ENCODE measurements at regions not wholly inside any gene's neighbourhood (a gene's known extent, or its start where the extent isn't known, plus 50 kb on each side); places are given as distances from the start of the nearest gene placed in this dataset.

DNA sequence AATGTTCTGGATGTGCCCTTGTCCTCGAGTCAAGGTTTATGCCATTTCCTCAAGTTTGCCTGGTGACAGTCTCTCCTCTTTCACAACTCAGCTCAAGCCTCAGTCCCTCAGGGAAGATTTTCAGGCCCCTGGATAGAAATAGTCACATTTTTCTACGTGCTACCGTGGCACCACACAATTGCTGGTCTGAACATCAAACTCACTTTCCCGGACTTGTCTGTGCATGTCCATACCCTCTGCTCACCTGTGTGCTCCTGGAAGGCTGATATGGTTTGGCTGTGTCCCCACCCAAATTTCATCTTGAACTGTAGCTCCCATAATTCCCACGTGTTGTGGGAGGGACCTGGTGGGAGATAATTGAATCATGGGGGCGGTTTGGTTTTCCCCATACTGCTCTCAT is 129.7 kb downstream of the HS3ST1 start:
- ChIA-PET CTCF (no interaction called here), POLR2A (no interaction called here)
- DNase-seq (ENCODE audit: extremely low spot score) = no peak
- TF ChIP-seq ELF4 (IDR thresholded peaks at IDR 0.05) = no peak
- no peak for TF ChIP-seq ARNT (IDR thresholded peaks at IDR 0.05)
- no peak for TF ChIP-seq TARDBP (IDR thresholded peaks at IDR 0.05)
- no peak for TF ChIP-seq ZNF384 (IDR thresholded peaks at IDR 0.05)
- TF ChIP-seq L3MBTL2 (conservative IDR thresholded peaks at IDR 0.05) = no peak
- TF ChIP-seq BHLHE40 (IDR thresholded peaks at IDR 0.05; ENCODE audit: borderline replicate concordance) = no peak
- TF ChIP-seq NFRKB (IDR thresholded peaks at IDR 0.05) = no peak

DNA sequence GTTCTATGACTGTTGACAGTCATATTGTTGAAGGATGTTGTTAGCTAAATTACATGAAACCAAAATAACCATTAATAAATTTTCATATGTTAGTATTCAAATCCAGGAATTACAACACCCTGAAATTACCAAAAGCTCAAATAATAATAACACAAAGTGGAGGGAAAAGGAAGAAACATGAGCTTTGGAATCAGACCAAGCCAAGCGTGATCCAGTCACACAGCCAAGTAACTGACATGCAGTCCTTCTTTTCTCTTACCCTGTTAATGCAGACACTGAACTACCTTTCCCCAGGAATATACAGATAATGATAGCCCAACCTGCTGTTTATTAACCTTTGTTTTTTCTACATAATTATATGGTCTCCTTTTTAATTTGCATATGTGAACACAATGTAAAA is 130.2 kb downstream of the HS3ST1 start:
- POLR2A ChIA-PET = no interaction called here
- no peak for TF ChIP-seq ZNF384 (IDR thresholded peaks at IDR 0.05)
- TF ChIP-seq HDGF (IDR thresholded peaks at IDR 0.05; ENCODE audit: borderline replicate concordance) = no peak
- TF ChIP-seq TARDBP (IDR thresholded peaks at IDR 0.05) = no peak
- no peak for TF ChIP-seq L3MBTL2 (conservative IDR thresholded peaks at IDR 0.05)
- TF ChIP-seq, protein P1, sequence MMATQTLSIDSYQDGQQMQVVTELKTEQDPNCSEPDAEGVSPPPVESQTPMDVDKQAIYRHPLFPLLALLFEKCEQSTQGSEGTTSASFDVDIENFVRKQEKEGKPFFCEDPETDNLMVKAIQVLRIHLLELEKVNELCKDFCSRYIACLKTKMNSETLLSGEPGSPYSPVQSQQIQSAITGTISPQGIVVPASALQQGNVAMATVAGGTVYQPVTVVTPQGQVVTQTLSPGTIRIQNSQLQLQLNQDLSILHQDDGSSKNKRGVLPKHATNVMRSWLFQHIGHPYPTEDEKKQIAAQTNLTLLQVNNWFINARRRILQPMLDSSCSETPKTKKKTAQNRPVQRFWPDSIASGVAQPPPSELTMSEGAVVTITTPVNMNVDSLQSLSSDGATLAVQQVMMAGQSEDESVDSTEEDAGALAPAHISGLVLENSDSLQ (IDR thresholded peaks at IDR 0.05) = no peak
- no peak for TF ChIP-seq BHLHE40 (IDR thresholded peaks at IDR 0.05; ENCODE audit: borderline replicate concordance)
- no peak for TF ChIP-seq SP1 (IDR thresholded peaks at IDR 0.05)
- TF ChIP-seq LEF1 (IDR thresholded peaks at IDR 0.05; ENCODE audit: borderline replicate concordance) = no peak
- no peak for TF ChIP-seq CTBP1 (IDR thresholded peaks at IDR 0.05; ENCODE audit: borderline replicate concordance)
- no peak for TF ChIP-seq FOXK2 (IDR thresholded peaks at IDR 0.05)
- no peak for TF ChIP-seq SUZ12 (IDR thresholded peaks at IDR 0.05)
- no peak for TF ChIP-seq ARNT (IDR thresholded peaks at IDR 0.05)
- DNase-seq (ENCODE audit: extremely low spot score) = no peak
- CTCF ChIA-PET = no interaction called here

DNA sequence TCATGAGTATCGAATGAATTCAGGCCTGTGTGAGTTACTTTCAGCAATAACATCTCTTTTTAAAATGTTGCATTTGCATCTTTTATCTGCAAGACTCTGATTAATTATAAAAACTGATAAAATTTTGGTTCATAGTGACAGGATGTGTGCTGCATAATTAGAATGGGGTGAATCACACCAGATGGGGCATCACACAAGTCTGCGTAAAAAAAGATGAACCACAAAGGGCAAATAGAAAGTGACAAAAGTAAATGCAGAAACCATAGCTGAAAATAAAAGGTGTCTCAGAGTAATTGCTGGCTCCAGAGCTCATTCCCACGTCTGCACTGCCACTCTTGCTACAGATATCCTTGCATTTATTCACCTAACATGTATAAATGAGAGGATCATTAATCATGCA is 131.1 kb downstream of the HS3ST1 start:
- CTCF ChIA-PET = no interaction called here
- DNase-seq (ENCODE audit: extremely low spot score) = no peak
- TF ChIP-seq FOXK2 (IDR thresholded peaks at IDR 0.05) (no peak), ZNF384 (IDR thresholded peaks at IDR 0.05) (no peak), BHLHE40 (IDR thresholded peaks at IDR 0.05; ENCODE audit: borderline replicate concordance) (no peak), NFRKB (IDR thresholded peaks at IDR 0.05) (no peak), SUZ12 (IDR thresholded peaks at IDR 0.05) (no peak), HDGF (IDR thresholded peaks at IDR 0.05; ENCODE audit: borderline replicate concordance) (no peak), CTBP1 (IDR thresholded peaks at IDR 0.05; ENCODE audit: borderline replicate concordance) (no peak), SP1 (IDR thresholded peaks at IDR 0.05) (no peak), LEF1 (IDR thresholded peaks at IDR 0.05; ENCODE audit: borderline replicate concordance) (no peak), TARDBP (IDR thresholded peaks at IDR 0.05) (no peak), L3MBTL2 (conservative IDR thresholded peaks at IDR 0.05) (no peak), ARNT (IDR thresholded peaks at IDR 0.05) (no peak)
- TF ChIP-seq, protein P1 (IDR thresholded peaks at IDR 0.05) = no peak
- POLR2A ChIA-PET = no interaction called here

DNA sequence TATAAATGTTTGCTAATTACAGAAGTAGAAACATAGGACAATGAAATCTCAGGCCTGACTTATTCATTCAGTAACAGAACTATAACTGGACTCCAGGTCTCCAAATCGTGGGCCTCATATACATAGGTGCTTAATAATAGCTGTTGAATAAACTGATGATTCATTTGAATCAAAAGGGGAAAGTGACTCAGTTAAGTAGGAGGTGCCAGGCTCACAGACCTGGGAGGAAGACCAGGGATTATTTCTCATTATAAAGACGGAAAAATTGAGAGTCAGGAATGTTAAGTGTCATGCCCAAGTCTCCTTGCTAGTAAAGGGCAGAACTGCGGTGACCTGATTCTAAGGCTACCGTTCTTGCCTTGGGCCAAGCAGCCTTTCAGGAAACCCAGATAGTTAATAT is 131.5 kb downstream of the HS3ST1 start:
- CTCF ChIA-PET = no interaction called here
- POLR2A ChIA-PET = no interaction called here
- DNase-seq (ENCODE audit: extremely low spot score) = no peak
- no peak for TF ChIP-seq BHLHE40 (IDR thresholded peaks at IDR 0.05; ENCODE audit: borderline replicate concordance)
- TF ChIP-seq, protein P1 (IDR thresholded peaks at IDR 0.05) = no peak
- no peak for TF ChIP-seq SUZ12 (IDR thresholded peaks at IDR 0.05)
- no peak for TF ChIP-seq FOXK2 (IDR thresholded peaks at IDR 0.05)
- no peak for TF ChIP-seq SP1 (IDR thresholded peaks at IDR 0.05)
- no peak for TF ChIP-seq FOXM1 (IDR thresholded peaks at IDR 0.05; ENCODE audit: borderline replicate concordance)
- no peak for TF ChIP-seq LEF1 (IDR thresholded peaks at IDR 0.05; ENCODE audit: borderline replicate concordance)
- TF ChIP-seq ARNT (IDR thresholded peaks at IDR 0.05) = no peak
- TF ChIP-seq ELF4 (IDR thresholded peaks at IDR 0.05) = no peak
- TF ChIP-seq L3MBTL2 (conservative IDR thresholded peaks at IDR 0.05) = no peak
- no peak for TF ChIP-seq HDGF (IDR thresholded peaks at IDR 0.05; ENCODE audit: borderline replicate concordance)
- no peak for TF ChIP-seq NFRKB (IDR thresholded peaks at IDR 0.05)
- TF ChIP-seq ZNF384 (IDR thresholded peaks at IDR 0.05) = no peak
- no peak for TF ChIP-seq FOXA1 (IDR thresholded peaks at IDR 0.05)
- no peak for TF ChIP-seq TARDBP (IDR thresholded peaks at IDR 0.05)
- no peak for TF ChIP-seq CTBP1 (IDR thresholded peaks at IDR 0.05; ENCODE audit: borderline replicate concordance)

DNA sequence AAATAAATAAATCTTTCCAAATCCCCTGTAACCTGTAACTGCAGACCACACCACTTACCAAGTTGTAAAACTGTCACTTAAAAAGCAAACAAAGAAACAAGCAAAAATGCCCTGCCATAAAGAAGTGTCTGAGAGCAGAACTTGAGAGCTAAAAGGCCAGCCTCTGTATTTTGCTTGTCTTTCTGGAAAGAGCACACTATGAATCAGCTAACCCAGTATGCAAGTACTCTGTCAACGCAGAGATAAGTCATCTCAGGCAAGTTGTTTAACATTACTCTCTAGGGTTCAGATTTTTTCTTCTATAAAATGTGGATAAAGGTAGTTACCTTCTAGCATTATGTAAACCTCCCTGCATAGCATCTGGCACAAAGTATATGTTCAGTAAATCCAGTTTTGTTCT is 134.8 kb downstream of the HS3ST1 start:
- ChIA-PET POLR2A (no interaction called here), CTCF (interaction anchor here (0.6 kb wide), 1 partner anchor 400 kb away, joined by 3 read pairs; no protein-coding TSS in a partner anchor)
- TF ChIP-seq, protein P1 (IDR thresholded peaks at IDR 0.05) = no peak
- TF ChIP-seq HDGF (IDR thresholded peaks at IDR 0.05; ENCODE audit: borderline replicate concordance) = no peak
- no peak for TF ChIP-seq NFRKB (IDR thresholded peaks at IDR 0.05)
- no peak for TF ChIP-seq ELF4 (IDR thresholded peaks at IDR 0.05)
- no peak for TF ChIP-seq FOXA1 (IDR thresholded peaks at IDR 0.05)
- TF ChIP-seq SP1 (IDR thresholded peaks at IDR 0.05) = no peak
- TF ChIP-seq ZNF384 (IDR thresholded peaks at IDR 0.05) = no peak
- TF ChIP-seq L3MBTL2 (conservative IDR thresholded peaks at IDR 0.05) = no peak
- TF ChIP-seq BHLHE40 (IDR thresholded peaks at IDR 0.05; ENCODE audit: borderline replicate concordance) = no peak
- TF ChIP-seq LEF1 (IDR thresholded peaks at IDR 0.05; ENCODE audit: borderline replicate concordance) = no peak
- no peak for TF ChIP-seq FOXK2 (IDR thresholded peaks at IDR 0.05)
- TF ChIP-seq FOXM1 (IDR thresholded peaks at IDR 0.05; ENCODE audit: borderline replicate concordance) = no peak
- no peak for TF ChIP-seq SUZ12 (IDR thresholded peaks at IDR 0.05)
- TF ChIP-seq ARNT (IDR thresholded peaks at IDR 0.05) = no peak
- no peak for TF ChIP-seq CTBP1 (IDR thresholded peaks at IDR 0.05; ENCODE audit: borderline replicate concordance)
- no peak for DNase-seq (ENCODE audit: extremely low spot score)

DNA sequence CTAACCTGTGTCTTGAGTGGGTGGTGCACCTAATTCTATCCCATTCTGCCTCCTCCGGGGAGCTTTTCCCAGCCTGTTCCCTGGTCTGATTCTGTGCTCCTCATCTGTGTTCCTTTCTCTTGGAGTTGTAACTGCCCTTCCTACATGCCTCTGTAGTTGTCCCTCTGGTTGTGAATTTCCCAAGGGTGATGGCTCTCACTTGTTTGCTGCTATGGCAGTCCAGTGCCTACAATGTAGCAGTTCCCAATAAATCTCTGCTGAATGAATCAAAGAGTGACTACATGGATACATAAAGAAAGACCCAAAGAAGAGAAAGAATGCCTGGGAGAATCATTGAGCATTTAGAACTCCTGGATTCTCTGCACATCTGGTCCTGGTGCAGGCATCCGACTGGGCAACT is 141.6 kb downstream of the HS3ST1 start:
- ChIA-PET CTCF (no interaction called here), POLR2A (no interaction called here)
- DNase-seq (ENCODE audit: extremely low spot score) = no peak
- TF ChIP-seq LEF1 (IDR thresholded peaks at IDR 0.05; ENCODE audit: borderline replicate concordance) = no peak

All from HEK293T (cell line).